ENCODE measurements at regions not wholly inside any gene's neighbourhood (a gene's known extent, or its start where the extent isn't known, plus 50 kb on each side); places are given as distances from the start of the nearest gene placed in this dataset.

GRCh38 chr14:76599141-76599540 is 162.1 kb upstream of the VASH1 start:
- in situ Hi-C loops (cut with MboI; ENCODE audit: low pct_unique_long_range_greater_than_20kb, low sequenced_read_pairs): no loop called here
- no peak for DNase-seq

GRCh38 chr14:76599559-76600287 is 161.5 kb upstream of the VASH1 start:
- no peak for DNase-seq
- in situ Hi-C loops (cut with MboI; ENCODE audit: low pct_unique_long_range_greater_than_20kb, low sequenced_read_pairs): no loop called here

GRCh38 chr14:76603713-76604112 is 157.6 kb upstream of the VASH1 start:
- in situ Hi-C loops (cut with MboI; ENCODE audit: low pct_unique_long_range_greater_than_20kb, low sequenced_read_pairs): no loop called here
- DNase-seq: no peak

GRCh38 chr14:76607510-76607909 is 153.8 kb upstream of the VASH1 start:
- in situ Hi-C loops (cut with MboI; ENCODE audit: low pct_unique_long_range_greater_than_20kb, low sequenced_read_pairs): no loop called here
- DNase-seq: no peak

GRCh38 chr14:76612654-76613053 is 148.6 kb upstream of the VASH1 start:
- in situ Hi-C loops (cut with MboI; ENCODE audit: low pct_unique_long_range_greater_than_20kb, low sequenced_read_pairs): no loop called here

GRCh38 chr14:76613616-76614015 is 147.7 kb upstream of the VASH1 start:
- in situ Hi-C loops (cut with MboI; ENCODE audit: low pct_unique_long_range_greater_than_20kb, low sequenced_read_pairs): no loop called here
- no peak for DNase-seq

More at GRCh38 chr14:76612654-76613053, 148.6 kb upstream of the VASH1 start:
- no peak for DNase-seq

- no peak for DNase-seq
- in situ Hi-C loops (cut with MboI; ENCODE audit: low pct_unique_long_range_greater_than_20kb, low sequenced_read_pairs): no loop called here
Measured at GRCh38 chr14:76615331-76615730, 145.9 kb upstream of the VASH1 start.

GRCh38 chr14:76617440-76617839 is 143.8 kb upstream of the VASH1 start:
- no peak for DNase-seq
- in situ Hi-C loops (cut with MboI; ENCODE audit: low pct_unique_long_range_greater_than_20kb, low sequenced_read_pairs): no loop called here

GRCh38 chr14:76636602-76637001 is 124.7 kb upstream of the VASH1 start:
- in situ Hi-C loops (cut with MboI; ENCODE audit: low pct_unique_long_range_greater_than_20kb, low sequenced_read_pairs): no loop called here
- DNase-seq: no peak

GRCh38 chr14:76638841-76639240 is 122.4 kb upstream of the VASH1 start:
- in situ Hi-C loops (cut with MboI; ENCODE audit: low pct_unique_long_range_greater_than_20kb, low sequenced_read_pairs): no loop called here
- no peak for DNase-seq

GRCh38 chr14:76639606-76640229 is 121.5 kb upstream of the VASH1 start:
- in situ Hi-C loops (cut with MboI; ENCODE audit: low pct_unique_long_range_greater_than_20kb, low sequenced_read_pairs): no loop called here
- no peak for DNase-seq

GRCh38 chr14:76640923-76641395 is 120.3 kb upstream of the VASH1 start:
- DNase-seq: no peak
- in situ Hi-C loops (cut with MboI; ENCODE audit: low pct_unique_long_range_greater_than_20kb, low sequenced_read_pairs): no loop called here

GRCh38 chr14:76641541-76641940 is 119.7 kb upstream of the VASH1 start:
- in situ Hi-C loops (cut with MboI; ENCODE audit: low pct_unique_long_range_greater_than_20kb, low sequenced_read_pairs): no loop called here
- no peak for DNase-seq

GRCh38 chr14:76643887-76644286 is 117.4 kb upstream of the VASH1 start:
- in situ Hi-C loops (cut with MboI; ENCODE audit: low pct_unique_long_range_greater_than_20kb, low sequenced_read_pairs): no loop called here
- no peak for DNase-seq

- in situ Hi-C loops (cut with MboI; ENCODE audit: low pct_unique_long_range_greater_than_20kb, low sequenced_read_pairs): no loop called here
- DNase-seq: peak; percentile 55
Measured at GRCh38 chr14:76644855-76645518, 116.3 kb upstream of the VASH1 start.

GRCh38 chr14:76647697-76648298 is 113.5 kb upstream of the VASH1 start:
- in situ Hi-C loops (cut with MboI; ENCODE audit: low pct_unique_long_range_greater_than_20kb, low sequenced_read_pairs): no loop called here
- peak; percentile 52 for DNase-seq

- no peak for DNase-seq
- in situ Hi-C loops (cut with MboI; ENCODE audit: low pct_unique_long_range_greater_than_20kb, low sequenced_read_pairs): no loop called here
Measured at GRCh38 chr14:76651410-76652055, 109.7 kb upstream of the VASH1 start.

GRCh38 chr14:76653875-76654572 is 107.2 kb upstream of the VASH1 start:
- no peak for DNase-seq
- in situ Hi-C loops (cut with MboI; ENCODE audit: low pct_unique_long_range_greater_than_20kb, low sequenced_read_pairs): no loop called here

GRCh38 chr14:76654573-76655108 is 106.6 kb upstream of the VASH1 start:
- in situ Hi-C loops (cut with MboI; ENCODE audit: low pct_unique_long_range_greater_than_20kb, low sequenced_read_pairs): no loop called here
- no peak for DNase-seq
